Activated CD8-positive, alpha-beta memory T cell treated with anti-CD3 and anti-CD28 coated beads, Interleukin-2, amount 10 ng/mL, durations not matched to agents 7 days and 5 days (primary cell): ENCODE measurements at regions not wholly inside any gene's neighbourhood (a gene's known extent, or its start where the extent isn't known, plus 50 kb on each side); places are given as distances from the start of the nearest gene placed in this dataset.

Source experiments
- ATAC-seq: fragments of 150-1000 bp; cut with Tn5 transposase; one replicate; pipeline ENCODE4 v1.10.0; 2021; ENCODE audit warnings: moderate library complexity
- CTCF ChIA-PET: fragments of 350-600 bp; sonication (Branson Sonifier 250); formaldehyde crosslinking; loops from one replicate; lab custom pipeline; 2021; ENCODE audit warnings: antibody characterized with exemption; lab: Charles Lee
- DNase-seq: peaks from one replicate; pipeline ENCODE4 v3.0.0-alpha.2; 2020
- H3K27ac Mint-ChIP-seq: one replicate; pipeline ENCODE4 v1.8.0; 2021; ENCODE audit warnings: mild to moderate bottlenecking, mixed read lengths
- H3K27me3 Mint-ChIP-seq: one replicate; pipeline ENCODE4 v1.8.0; 2021; ENCODE audit warnings: mixed read lengths
- H3K36me3 Mint-ChIP-seq: one replicate; pipeline ENCODE4 v1.8.0; 2021; ENCODE audit warnings: mild to moderate bottlenecking, mixed read lengths
- H3K4me1 Mint-ChIP-seq: one replicate; pipeline ENCODE4 v1.8.0; 2021; ENCODE audit warnings: mixed read lengths
- H3K4me3 Mint-ChIP-seq: one replicate; pipeline ENCODE4 v1.8.0; 2021; ENCODE audit warnings: mild to moderate bottlenecking, moderate library complexity, mixed read lengths
- H3K9me3 Mint-ChIP-seq: one replicate; pipeline ENCODE4 v1.8.0; 2022; ENCODE audit warnings: low read depth, mixed read lengths

DNA sequence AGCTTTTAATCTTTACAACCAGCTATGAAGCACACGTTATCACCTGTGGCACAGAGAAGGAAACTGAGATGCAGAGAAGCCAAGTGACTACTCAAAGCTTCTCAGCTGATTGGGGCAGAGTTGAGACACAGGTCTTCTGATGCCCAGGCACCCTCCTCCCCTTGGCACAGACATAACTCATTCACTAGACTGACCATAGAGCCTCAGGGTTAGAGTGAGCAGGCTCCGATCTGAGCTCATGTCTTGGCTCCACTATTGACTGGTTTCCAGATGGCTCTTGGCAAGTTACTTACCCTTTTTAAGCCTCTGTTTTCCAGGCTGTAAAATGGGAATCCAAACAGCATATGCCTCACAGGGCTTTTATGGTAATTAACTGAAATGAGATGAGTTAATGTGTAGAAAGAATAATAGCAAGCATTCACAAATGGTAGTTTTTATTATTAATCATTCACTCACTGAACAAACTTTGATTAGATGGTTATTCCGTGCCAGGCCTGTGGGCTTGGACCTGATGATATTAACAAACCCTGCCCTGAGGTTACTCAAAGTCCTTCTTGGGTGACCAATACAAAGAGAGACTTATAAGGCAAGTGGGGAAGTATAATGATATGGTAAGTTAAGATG lies 184.3 kb downstream of the ANXA2 start:
- Mint-ChIP-seq H3K27ac (no peak overlapping the region), H3K4me1 (no peaks in the 10 kb centered on the region), H3K27me3 (peaks cover 48% of the 10 kb centered on the region), H3K36me3 (no peaks in the 10 kb centered on the region), H3K9me3 (no peaks in the 10 kb centered on the region), H3K4me3 (no peak overlapping the region)
- no peak for ATAC-seq
- CTCF ChIA-PET = no interaction called here
- no peak for DNase-seq

DNA sequence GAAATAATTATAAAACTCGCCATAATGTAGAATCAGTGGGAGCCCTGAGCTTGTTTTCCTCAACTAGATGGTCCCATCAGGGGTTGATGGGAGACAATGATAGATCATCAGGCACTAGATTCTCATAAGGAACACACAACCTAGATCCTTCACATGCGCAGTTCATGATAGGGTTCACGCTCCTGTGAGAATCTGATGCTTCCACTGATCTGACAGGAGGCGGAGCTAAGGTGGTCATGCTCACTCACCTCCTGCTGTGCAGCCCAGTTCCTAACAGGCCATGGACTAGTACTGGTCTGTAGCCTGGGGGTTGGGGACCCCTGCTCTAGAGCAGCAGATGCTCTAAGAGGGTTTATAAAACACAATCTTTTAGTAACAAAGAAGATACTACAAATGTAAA lies 183.6 kb downstream of the ANXA2 start:
- CTCF ChIA-PET = no interaction called here
- peaks cover 50% of the 10 kb centered on the region for H3K27me3 Mint-ChIP-seq
- H3K4me3 Mint-ChIP-seq = no peak overlapping the region
- DNase-seq = no peak
- H3K9me3 Mint-ChIP-seq = no peaks in the 10 kb centered on the region
- no peaks in the 10 kb centered on the region for H3K4me1 Mint-ChIP-seq
- ATAC-seq = no peak
- H3K36me3 Mint-ChIP-seq = no peaks in the 10 kb centered on the region
- H3K27ac Mint-ChIP-seq = no peak overlapping the region

DNA sequence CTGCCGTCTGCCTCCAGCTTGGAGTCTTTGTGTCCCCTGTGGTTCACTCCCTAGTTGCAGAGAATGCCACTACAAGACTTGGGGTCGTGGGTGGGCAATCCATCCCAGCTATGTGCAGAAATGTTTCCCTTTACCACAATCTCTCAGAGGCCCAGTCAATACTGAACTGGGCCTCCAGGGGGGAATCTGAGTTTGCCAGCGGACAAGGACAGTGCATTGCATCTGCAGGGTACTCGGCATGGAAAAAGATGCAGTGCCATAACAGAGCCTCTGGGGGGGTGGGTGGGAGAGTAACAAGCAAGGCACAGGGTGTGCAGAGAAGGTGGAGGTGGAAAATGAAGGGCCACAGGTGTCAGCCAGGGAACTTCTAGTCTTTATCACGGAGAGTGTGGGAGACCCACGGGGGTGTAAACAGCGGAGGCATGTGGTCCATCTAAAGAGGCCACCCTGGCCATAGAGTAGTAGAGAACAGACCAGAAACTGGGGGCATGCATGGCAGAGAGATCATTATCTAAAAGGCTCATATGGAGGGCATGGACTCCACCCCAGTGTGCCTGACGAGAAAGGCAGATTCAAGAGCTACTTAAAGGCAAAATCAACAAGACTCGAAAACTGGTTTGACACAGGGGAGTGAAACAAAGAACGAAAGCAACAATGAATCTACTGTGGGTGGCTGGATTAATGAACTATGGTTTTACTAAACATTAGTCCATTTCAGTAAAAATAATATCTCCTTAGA lies 182.4 kb downstream of the ANXA2 start:
- Mint-ChIP-seq H3K36me3 (no peaks in the 10 kb centered on the region), H3K27me3 (peaks cover 48% of the 10 kb centered on the region), H3K4me3 (no peak overlapping the region), H3K4me1 (no peaks in the 10 kb centered on the region), H3K9me3 (no peaks in the 10 kb centered on the region), H3K27ac (no peak overlapping the region)
- CTCF ChIA-PET = interaction anchor here (1.3 kb wide), 1 partner anchor 306 kb away, joined by 3 read pairs; no protein-coding TSS in a partner anchor
- ATAC-seq = no peak
- DNase-seq = no peak

DNA sequence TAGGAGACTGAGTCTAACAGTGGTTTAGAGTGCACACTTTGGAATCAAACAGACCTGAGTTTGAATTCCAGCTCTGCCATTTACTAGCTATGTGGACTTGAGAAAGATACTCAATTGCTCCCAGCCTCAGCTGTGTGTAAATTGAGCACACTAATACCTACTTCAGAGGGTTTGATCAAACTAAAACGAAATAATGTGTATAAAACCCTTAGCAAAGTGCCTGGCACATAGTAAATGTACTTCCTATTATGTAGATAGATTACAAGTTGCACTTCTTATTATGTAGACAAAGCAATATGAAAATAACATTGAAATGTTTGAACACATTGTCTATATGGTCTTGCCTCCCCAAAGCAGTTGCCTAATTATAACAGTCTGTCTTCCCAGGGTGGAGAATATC lies 180.6 kb downstream of the ANXA2 start:
- CTCF ChIA-PET = no interaction called here
- Mint-ChIP-seq H3K9me3 (no peaks in the 10 kb centered on the region), H3K36me3 (no peaks in the 10 kb centered on the region), H3K27ac (no peak overlapping the region), H3K4me1 (no peaks in the 10 kb centered on the region), H3K4me3 (no peak overlapping the region), H3K27me3 (peaks cover 45% of the 10 kb centered on the region)
- ATAC-seq (no peak), DNase-seq (no peak)

DNA sequence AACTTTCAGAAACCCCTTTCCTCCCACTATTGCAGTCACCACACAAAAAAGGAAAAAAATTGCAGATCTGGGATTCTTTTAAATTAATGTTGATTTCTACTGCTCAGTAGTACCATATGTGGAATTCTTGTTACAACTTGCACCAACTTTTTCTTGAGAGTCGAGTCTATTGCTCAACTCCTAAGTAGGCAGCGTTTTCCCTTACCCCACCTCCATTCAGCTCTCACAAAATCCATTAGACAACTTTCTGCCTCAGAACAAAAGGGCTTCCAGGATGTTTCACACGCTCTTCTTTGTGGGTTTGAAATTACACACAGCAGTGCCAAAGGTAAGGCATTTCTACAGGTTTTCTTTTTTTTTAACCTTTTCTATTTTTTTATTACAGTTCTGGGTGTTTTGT lies 179.5 kb downstream of the ANXA2 start:
- no peak for DNase-seq
- no peak for ATAC-seq
- H3K4me3 Mint-ChIP-seq = no peak overlapping the region
- CTCF ChIA-PET = no interaction called here
- no peaks in the 10 kb centered on the region for H3K4me1 Mint-ChIP-seq
- no peaks in the 10 kb centered on the region for H3K36me3 Mint-ChIP-seq
- H3K27me3 Mint-ChIP-seq = peaks cover 49% of the 10 kb centered on the region
- H3K27ac Mint-ChIP-seq = no peak overlapping the region
- no peaks in the 10 kb centered on the region for H3K9me3 Mint-ChIP-seq

DNA sequence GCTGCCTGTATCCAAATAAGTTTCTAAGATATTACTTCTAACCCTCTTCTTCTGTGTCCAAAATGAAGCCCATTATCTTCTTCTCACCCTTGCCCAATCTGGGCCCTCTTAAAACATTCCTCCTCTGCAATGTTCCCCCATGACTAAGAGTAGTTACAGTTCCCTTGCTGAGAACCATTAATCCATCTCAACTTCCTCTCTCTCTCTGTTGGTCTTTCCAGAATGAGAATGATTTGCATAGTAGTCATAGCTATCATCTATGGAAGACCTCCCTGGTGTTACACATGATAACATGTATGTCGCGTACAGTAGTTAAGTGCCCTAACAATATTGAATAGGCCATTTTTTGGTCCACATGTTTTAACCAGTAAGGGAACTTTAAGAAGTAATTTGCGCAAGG lies 177.9 kb downstream of the ANXA2 start:
- Mint-ChIP-seq H3K9me3 (no peaks in the 10 kb centered on the region), H3K27me3 (peaks cover 53% of the 10 kb centered on the region), H3K4me3 (no peak overlapping the region), H3K27ac (no peak overlapping the region), H3K36me3 (no peaks in the 10 kb centered on the region), H3K4me1 (no peaks in the 10 kb centered on the region)
- ATAC-seq (no peak), DNase-seq (no peak)
- CTCF ChIA-PET = no interaction called here

DNA sequence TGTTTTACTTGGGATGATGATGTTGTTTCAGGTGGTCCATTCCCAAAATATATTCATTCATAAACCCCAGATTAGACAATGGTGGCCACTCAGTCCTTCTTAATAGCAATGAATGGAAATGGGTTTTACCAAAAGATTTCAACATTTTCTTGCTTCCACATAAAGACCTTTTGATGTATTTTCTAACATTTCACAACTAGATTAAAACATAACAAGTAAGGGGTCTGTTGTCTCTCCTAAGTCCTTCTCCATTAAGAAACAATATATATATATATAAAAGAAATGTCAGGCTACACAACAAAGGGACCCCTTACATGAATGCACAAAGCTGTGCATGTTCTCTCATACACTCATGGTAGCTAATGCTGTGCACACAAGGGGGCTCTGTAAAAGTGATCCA lies 176.4 kb downstream of the ANXA2 start:
- Mint-ChIP-seq H3K9me3 (no peaks in the 10 kb centered on the region), H3K27me3 (peaks cover 51% of the 10 kb centered on the region), H3K36me3 (no peaks in the 10 kb centered on the region), H3K27ac (no peak overlapping the region), H3K4me3 (no peak overlapping the region), H3K4me1 (no peaks in the 10 kb centered on the region)
- CTCF ChIA-PET = no interaction called here
- no peak for ATAC-seq
- DNase-seq = no peak

DNA sequence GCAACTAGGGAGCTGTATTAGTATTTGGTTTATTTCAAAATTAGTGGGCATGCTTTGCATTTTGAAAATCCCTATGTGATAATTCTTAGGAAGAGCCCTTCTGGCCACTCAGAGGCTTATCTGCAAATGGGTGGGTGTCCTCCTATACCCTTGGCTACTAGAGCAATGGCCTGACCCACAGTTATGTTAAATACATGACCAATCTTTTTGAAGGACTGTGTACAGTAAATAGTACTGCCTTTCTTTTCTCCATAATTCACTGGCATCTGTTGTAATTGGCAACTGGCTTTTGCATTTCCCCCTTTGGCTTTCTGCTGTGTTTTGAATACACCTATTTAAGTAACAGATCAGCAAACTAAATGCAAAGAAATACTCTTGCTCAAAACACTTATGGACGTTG lies 175.4 kb downstream of the ANXA2 start:
- DNase-seq = no peak
- peaks cover 51% of the 10 kb centered on the region for H3K27me3 Mint-ChIP-seq

DNA sequence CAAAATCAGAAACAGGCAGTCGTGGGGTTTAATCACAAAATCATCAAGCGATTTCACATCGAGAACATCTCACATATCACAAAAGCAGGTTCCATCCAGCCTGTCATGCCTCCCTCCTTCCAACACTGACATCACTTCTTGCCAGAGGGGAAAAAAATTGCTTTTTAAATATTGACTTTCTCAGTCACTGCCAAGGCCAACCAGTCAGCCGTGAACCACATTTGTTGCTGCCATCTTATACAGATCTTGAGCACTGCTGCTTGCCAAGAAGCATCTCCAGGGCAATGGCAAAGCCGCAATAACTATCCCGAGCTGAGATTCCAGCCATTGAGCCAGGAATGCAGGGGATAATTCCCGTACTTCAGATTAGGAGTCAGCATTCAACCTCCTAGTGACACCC lies 174.6 kb downstream of the ANXA2 start:
- DNase-seq (no peak), ATAC-seq (no peak)
- CTCF ChIA-PET = interaction anchor here (0.7 kb wide), 1 partner anchor 11 kb away, joined by 3 read pairs; no protein-coding TSS in a partner anchor
- Mint-ChIP-seq H3K9me3 (no peaks in the 10 kb centered on the region), H3K4me1 (no peaks in the 10 kb centered on the region), H3K27me3 (peaks cover 50% of the 10 kb centered on the region), H3K36me3 (no peaks in the 10 kb centered on the region), H3K4me3 (no peak overlapping the region), H3K27ac (no peak overlapping the region)

More for the DNA sequence above, 175.4 kb downstream of the ANXA2 start:
- no peak for ATAC-seq
- CTCF ChIA-PET = no interaction called here
- no peaks in the 10 kb centered on the region for H3K4me1 Mint-ChIP-seq
- no peak overlapping the region for H3K4me3 Mint-ChIP-seq
- no peak overlapping the region for H3K27ac Mint-ChIP-seq
- H3K36me3 Mint-ChIP-seq = no peaks in the 10 kb centered on the region
- no peaks in the 10 kb centered on the region for H3K9me3 Mint-ChIP-seq

DNA sequence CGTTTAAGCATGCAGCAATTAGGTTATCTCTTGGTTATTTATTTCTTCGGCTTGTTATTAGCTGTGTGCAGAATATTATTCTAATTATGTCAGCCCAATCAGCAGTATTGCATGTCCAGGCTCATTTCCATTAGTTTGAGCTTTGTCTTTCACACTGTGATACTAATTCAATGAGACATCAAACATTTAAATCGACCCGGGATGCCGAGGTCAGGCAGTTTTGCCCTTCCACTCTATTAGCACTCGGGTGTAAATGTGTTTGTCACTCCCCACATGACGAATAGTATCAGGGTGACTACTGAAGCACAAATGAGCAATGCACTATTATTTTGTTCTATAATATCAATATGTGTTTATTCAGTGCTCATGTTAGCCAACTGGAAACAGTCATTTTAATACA lies 170.9 kb downstream of the ANXA2 start:
- no peaks in the 10 kb centered on the region for H3K36me3 Mint-ChIP-seq
- DNase-seq (no peak), ATAC-seq (no peak)
- CTCF ChIA-PET = interaction anchor here (1.6 kb wide), 1 partner anchor 100 kb away, joined by 3 read pairs; no protein-coding TSS in a partner anchor
- H3K27me3 Mint-ChIP-seq = peaks cover 59% of the 10 kb centered on the region
- H3K27ac Mint-ChIP-seq = no peak overlapping the region
- no peaks in the 10 kb centered on the region for H3K9me3 Mint-ChIP-seq
- peaks cover 6% of the 10 kb centered on the region for H3K4me1 Mint-ChIP-seq
- no peak overlapping the region for H3K4me3 Mint-ChIP-seq

DNA sequence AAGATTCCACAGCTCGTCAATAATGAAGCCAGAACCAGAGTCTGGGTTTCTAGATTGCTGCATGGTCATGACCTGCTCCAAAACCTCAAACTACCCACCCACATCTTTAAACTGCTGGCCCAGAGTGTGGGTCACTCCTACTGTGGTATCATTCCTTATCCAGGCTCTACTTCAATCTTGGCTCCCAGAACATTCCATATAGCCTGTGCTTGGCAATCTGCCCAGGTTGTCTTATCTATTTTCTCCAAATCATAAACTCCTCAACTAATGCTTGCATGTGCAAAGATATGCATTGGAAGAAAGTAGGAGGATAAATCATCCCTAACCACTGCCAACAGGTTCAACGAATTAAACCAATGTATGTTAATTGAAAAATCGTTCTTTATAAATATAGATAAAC lies 169.7 kb downstream of the ANXA2 start:
- Mint-ChIP-seq H3K27ac (no peak overlapping the region), H3K9me3 (no peaks in the 10 kb centered on the region), H3K27me3 (peaks cover 53% of the 10 kb centered on the region), H3K4me3 (no peak overlapping the region), H3K4me1 (peaks cover 6% of the 10 kb centered on the region), H3K36me3 (no peaks in the 10 kb centered on the region)
- ATAC-seq (no peak), DNase-seq (no peak)
- CTCF ChIA-PET = interaction anchor here (0.6 kb wide), 1 partner anchor 51 kb away, joined by 3 read pairs; no protein-coding TSS in a partner anchor

DNA sequence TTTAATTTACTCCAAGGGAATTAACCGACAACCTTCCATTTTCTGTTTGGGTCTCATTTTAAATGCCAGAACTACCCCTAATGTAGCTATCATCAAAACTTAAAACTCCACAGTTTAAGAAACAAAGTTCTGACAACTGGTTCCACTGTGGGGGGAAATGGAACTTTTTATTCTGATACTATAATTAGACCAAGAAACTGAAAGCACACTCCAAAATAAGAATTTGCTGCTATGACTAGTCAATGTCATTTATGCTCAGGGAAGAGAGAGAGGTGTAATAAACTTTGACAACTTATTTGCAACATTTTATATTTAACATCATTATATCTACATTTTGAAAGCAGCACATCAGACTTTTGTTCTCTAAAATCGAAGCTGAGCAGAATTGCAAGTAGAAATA lies 169.2 kb downstream of the ANXA2 start:
- no peak overlapping the region for H3K27ac Mint-ChIP-seq
- CTCF ChIA-PET = interaction anchor here (0.7 kb wide), 1 partner anchor 881 kb away, joined by 4 read pairs; no protein-coding TSS in a partner anchor
- peaks cover 6% of the 10 kb centered on the region for H3K4me1 Mint-ChIP-seq
- no peak overlapping the region for H3K4me3 Mint-ChIP-seq
- H3K27me3 Mint-ChIP-seq = peaks cover 52% of the 10 kb centered on the region
- H3K36me3 Mint-ChIP-seq = no peaks in the 10 kb centered on the region
- no peak for ATAC-seq
- H3K9me3 Mint-ChIP-seq = no peaks in the 10 kb centered on the region
- no peak for DNase-seq

DNA sequence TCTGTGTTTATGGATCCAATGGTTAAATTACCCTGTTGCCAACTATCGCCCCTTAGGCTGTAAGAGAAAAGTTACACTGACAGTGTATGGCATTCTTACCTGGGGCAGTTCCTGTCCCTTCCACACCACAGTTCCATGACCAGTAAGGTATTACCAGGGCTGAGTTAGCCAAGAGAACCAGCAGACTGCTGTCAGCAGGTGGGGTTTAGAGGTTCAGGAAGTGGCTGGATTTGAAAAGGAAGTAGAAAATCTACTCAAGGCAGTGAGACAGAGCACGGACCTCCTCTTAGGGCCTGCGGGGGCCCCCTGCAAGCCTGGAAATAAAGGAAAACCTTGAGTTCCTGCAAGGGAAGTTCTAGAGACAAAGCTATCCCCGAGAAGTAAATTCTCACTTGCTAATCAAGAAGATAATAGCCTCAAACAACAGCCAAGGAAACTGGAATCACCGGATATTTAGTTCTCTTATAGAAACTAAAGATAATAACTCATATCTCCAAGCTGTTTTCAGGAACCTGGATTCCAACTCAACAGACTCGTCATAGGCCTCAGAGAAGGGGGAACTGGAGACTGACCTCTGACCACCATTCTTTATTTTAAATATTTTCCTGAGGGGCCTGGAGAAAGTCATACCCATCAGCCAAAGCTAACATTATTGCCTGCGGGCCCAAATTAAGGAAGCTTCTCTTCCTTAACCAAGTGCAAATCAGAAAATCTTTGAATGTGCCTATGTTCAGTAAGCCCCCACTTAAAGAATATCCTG lies 161.7 kb downstream of the ANXA2 start:
- no peak overlapping the region for H3K27ac Mint-ChIP-seq
- no peaks in the 10 kb centered on the region for H3K36me3 Mint-ChIP-seq
- H3K4me1 Mint-ChIP-seq = peaks cover 11% of the 10 kb centered on the region
- H3K27me3 Mint-ChIP-seq = peaks cover 52% of the 10 kb centered on the region
- no peak for ATAC-seq
- no peak for DNase-seq
- no peak overlapping the region for H3K4me3 Mint-ChIP-seq
- no peaks in the 10 kb centered on the region for H3K9me3 Mint-ChIP-seq
- CTCF ChIA-PET = interaction anchor here (1.0 kb wide), 1 partner anchor 11 kb away, joined by 3 read pairs; no protein-coding TSS in a partner anchor
